HL-60 (cell line): ENCODE measurements at regions not wholly inside any gene's neighbourhood (a gene's known extent, or its start where the extent isn't known, plus 50 kb on each side); places are given as distances from the start of the nearest gene placed in this dataset.

ENCODE experiments used
- DNase-seq, 2 experiments: peaks; one replicate each; pipeline ENCODE4 v3.0.0-alpha.2; 2010 to 2020; ENCODE audit warnings: low read depth in 1 of 2, low spot score in 1 of 2
- H3K27ac ChIP-seq: fragments of 250-450 bp; sonication (Bioruptor Pico); replicated peaks from 2 replicates; pipeline ENCODE4 v1.5.1; 2020; ENCODE audit warnings: mild to moderate bottlenecking, moderate library complexity
- H3K27me3 ChIP-seq: fragments of 250-450 bp; sonication (Bioruptor Pico); 2 replicates; pipeline ENCODE4 v1.5.1; 2021; ENCODE audit warnings: mild to moderate bottlenecking, moderate library complexity; ENCODE audit not compliant: insufficient read depth, poor library complexity, severe bottlenecking
- H3K4me3 ChIP-seq: replicated peaks from 2 replicates; pipeline ENCODE4 v1.5.1; 2011; ENCODE audit warnings: mild to moderate bottlenecking, control low read depth, low read length; ENCODE audit not compliant: insufficient read depth
- GABPA ChIP-seq: IDR thresholded peaks from 2 replicates; pipeline ENCODE4 v1.6.1; 2012; ENCODE audit warnings: low read depth
- POLR2AphosphoS5 ChIP-seq: IDR thresholded peaks from 2 replicates; pipeline ENCODE4 v1.6.1; 2012; ENCODE audit warnings: low read depth
- SPI1 ChIP-seq: IDR thresholded peaks from 2 replicates; pipeline ENCODE4 v1.6.1; 2012; ENCODE audit warnings: low read depth, mild to moderate bottlenecking, borderline replicate concordance
- TF ChIP-seq, protein P1 (sequence below): IDR thresholded peaks from 2 replicates; pipeline ENCODE4 v1.6.1; 2012; ENCODE audit warnings: low read depth; ENCODE audit not compliant: insufficient replicate concordance
- TF ChIP-seq, protein P2 (sequence below): IDR thresholded peaks from one replicate; pipeline ENCODE4 v1.5.1; 2011; ENCODE audit warnings: low read length, control low read depth, inconsistent platforms; ENCODE audit not compliant: insufficient read depth

DNA sequence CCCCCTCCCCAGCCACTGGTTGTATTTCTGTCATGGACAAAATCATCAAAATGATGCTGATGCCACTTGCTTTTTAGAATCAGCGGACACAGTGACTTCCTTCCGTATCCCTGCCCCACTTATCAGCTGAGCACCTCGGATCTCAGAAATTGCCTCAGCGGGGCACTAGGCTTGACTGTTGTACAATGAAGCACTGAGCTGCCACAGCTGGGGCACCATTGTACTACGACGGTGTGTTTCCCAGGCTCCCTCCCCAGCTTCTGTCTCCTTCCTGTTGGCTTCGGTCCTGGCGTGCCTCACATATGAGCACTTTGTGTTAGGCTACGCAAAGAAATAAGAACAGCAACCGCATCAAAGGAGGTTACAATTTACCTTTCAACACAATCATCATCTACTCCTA lies 82.4 kb downstream of the F11 start:
- Histone ChIP-seq H3K27me3 (no peaks in the 10 kb centered on the region), H3K4me3 (no peak overlapping the region), H3K27ac (no peak overlapping the region)
- no peak for DNase-seq
- TF ChIP-seq GABPA (no peak), SPI1 (no peak), POLR2AphosphoS5 (no peak)
- TF ChIP-seq, protein P1, sequence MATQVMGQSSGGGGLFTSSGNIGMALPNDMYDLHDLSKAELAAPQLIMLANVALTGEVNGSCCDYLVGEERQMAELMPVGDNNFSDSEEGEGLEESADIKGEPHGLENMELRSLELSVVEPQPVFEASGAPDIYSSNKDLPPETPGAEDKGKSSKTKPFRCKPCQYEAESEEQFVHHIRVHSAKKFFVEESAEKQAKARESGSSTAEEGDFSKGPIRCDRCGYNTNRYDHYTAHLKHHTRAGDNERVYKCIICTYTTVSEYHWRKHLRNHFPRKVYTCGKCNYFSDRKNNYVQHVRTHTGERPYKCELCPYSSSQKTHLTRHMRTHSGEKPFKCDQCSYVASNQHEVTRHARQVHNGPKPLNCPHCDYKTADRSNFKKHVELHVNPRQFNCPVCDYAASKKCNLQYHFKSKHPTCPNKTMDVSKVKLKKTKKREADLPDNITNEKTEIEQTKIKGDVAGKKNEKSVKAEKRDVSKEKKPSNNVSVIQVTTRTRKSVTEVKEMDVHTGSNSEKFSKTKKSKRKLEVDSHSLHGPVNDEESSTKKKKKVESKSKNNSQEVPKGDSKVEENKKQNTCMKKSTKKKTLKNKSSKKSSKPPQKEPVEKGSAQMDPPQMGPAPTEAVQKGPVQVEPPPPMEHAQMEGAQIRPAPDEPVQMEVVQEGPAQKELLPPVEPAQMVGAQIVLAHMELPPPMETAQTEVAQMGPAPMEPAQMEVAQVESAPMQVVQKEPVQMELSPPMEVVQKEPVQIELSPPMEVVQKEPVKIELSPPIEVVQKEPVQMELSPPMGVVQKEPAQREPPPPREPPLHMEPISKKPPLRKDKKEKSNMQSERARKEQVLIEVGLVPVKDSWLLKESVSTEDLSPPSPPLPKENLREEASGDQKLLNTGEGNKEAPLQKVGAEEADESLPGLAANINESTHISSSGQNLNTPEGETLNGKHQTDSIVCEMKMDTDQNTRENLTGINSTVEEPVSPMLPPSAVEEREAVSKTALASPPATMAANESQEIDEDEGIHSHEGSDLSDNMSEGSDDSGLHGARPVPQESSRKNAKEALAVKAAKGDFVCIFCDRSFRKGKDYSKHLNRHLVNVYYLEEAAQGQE, result no peak
- TF ChIP-seq, protein P2, sequence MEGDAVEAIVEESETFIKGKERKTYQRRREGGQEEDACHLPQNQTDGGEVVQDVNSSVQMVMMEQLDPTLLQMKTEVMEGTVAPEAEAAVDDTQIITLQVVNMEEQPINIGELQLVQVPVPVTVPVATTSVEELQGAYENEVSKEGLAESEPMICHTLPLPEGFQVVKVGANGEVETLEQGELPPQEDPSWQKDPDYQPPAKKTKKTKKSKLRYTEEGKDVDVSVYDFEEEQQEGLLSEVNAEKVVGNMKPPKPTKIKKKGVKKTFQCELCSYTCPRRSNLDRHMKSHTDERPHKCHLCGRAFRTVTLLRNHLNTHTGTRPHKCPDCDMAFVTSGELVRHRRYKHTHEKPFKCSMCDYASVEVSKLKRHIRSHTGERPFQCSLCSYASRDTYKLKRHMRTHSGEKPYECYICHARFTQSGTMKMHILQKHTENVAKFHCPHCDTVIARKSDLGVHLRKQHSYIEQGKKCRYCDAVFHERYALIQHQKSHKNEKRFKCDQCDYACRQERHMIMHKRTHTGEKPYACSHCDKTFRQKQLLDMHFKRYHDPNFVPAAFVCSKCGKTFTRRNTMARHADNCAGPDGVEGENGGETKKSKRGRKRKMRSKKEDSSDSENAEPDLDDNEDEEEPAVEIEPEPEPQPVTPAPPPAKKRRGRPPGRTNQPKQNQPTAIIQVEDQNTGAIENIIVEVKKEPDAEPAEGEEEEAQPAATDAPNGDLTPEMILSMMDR, result no peak

DNA sequence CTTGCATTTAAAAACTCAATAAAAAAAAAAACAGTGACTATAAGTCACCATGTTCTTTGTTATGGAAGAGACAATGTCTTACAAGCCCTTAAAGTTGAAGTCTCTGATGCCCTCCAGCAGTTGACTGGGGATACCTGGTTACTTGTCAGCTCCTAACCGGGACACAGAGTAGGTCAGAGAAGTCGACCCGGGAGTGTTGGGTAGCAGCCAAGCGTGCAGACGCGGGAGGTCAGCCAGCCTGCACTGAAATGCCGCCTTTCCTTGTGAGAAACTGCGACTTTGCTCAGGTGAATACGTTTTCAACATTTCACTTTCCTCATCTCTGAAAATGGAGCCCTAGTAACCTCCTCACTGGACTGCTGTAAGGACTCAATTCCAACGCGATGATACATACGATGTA lies 81.8 kb downstream of the F11 start:
- Histone ChIP-seq H3K27me3 (no peaks in the 10 kb centered on the region), H3K27ac (no peak overlapping the region), H3K4me3 (no peak overlapping the region)
- DNase-seq, result no peak
- TF ChIP-seq, protein P2, result no peak
- TF ChIP-seq GABPA, result no peak
- no peak for TF ChIP-seq POLR2AphosphoS5
- TF ChIP-seq, protein P1, result no peak

DNA sequence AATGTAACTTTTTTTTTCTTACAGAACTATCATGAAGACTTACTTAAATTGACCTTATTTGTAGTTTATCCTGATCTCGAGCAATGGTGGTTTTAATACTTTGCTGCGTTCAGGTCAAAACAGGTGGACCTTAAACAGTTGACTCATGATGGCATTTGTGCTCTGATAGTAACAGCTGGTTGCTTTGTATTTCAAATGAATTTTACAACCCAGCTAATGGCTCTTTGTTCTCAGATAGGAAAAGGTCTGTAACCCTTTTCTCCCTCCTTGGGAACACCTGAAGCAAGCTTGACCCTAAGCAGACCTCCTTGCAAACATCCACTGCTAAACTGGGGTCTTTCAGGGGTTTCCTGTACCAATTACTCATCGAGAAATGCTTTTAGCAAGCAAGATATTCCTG lies 79.2 kb downstream of the F11 start:
- no peak for DNase-seq
- Histone ChIP-seq H3K4me3 (no peak overlapping the region), H3K27ac (no peak overlapping the region), H3K27me3 (no peaks in the 10 kb centered on the region)
- no peak for TF ChIP-seq POLR2AphosphoS5
- no peak for TF ChIP-seq SPI1
- TF ChIP-seq, protein P2, result no peak
- no peak for TF ChIP-seq GABPA
- TF ChIP-seq, protein P1, result no peak
